ENCODE measurements at regions not wholly inside any gene's neighbourhood (a gene's known extent, or its start where the extent isn't known, plus 50 kb on each side); places are given as distances from the start of the nearest gene placed in this dataset.

GRCh38 chr11:70727899-70728620, 329.7 kb downstream of the CTTN start:
- Mint-ChIP-seq H3K4me3 (no peak overlapping the region), H3K36me3 (ENCODE audit: low read depth) (no peaks in the 10 kb centered on the region), H3K4me1 (ENCODE audit: low read depth) (no peaks in the 10 kb centered on the region), H3K27ac (no peak overlapping the region), H3K9me3 (no peaks in the 10 kb centered on the region), H3K27me3 (peaks cover 5% of the 10 kb centered on the region)
- intact Hi-C loops (cut with micrococcal nuclease) = no loop called here

GRCh38 chr11:70729949-70730348, 331.6 kb downstream of the CTTN start:
- Mint-ChIP-seq H3K36me3 (ENCODE audit: low read depth) (no peaks in the 10 kb centered on the region), H3K27me3 (no peaks in the 10 kb centered on the region), H3K27ac (no peak overlapping the region), H3K9me3 (no peaks in the 10 kb centered on the region), H3K4me3 (no peak overlapping the region), H3K4me1 (ENCODE audit: low read depth) (no peaks in the 10 kb centered on the region)
- intact Hi-C loops (cut with micrococcal nuclease) = no loop called here

- Mint-ChIP-seq H3K27ac (no peak overlapping the region), H3K27me3 (no peaks in the 10 kb centered on the region), H3K9me3 (no peaks in the 10 kb centered on the region), H3K4me1 (ENCODE audit: low read depth) (no peaks in the 10 kb centered on the region), H3K4me3 (no peak overlapping the region), H3K36me3 (ENCODE audit: low read depth) (no peaks in the 10 kb centered on the region)
- intact Hi-C loops (cut with micrococcal nuclease) = no loop called here
These were observed 332.1 kb downstream of the CTTN start for GRCh38 chr11:70730411-70730810.

- no peaks in the 10 kb centered on the region for H3K4me1 Mint-ChIP-seq (ENCODE audit: low read depth)
- H3K4me3 Mint-ChIP-seq = no peak overlapping the region
- H3K27me3 Mint-ChIP-seq = no peaks in the 10 kb centered on the region
- no peaks in the 10 kb centered on the region for H3K36me3 Mint-ChIP-seq (ENCODE audit: low read depth)
- no peak overlapping the region for H3K27ac Mint-ChIP-seq
- no peaks in the 10 kb centered on the region for H3K9me3 Mint-ChIP-seq
- intact Hi-C loops (cut with micrococcal nuclease) = no loop called here
These were observed 333.1 kb downstream of the CTTN start for GRCh38 chr11:70731271-70732022.

GRCh38 chr11:70732023-70732880, 333.9 kb downstream of the CTTN start:
- Mint-ChIP-seq H3K4me1 (ENCODE audit: low read depth) (no peaks in the 10 kb centered on the region), H3K27ac (no peak overlapping the region), H3K36me3 (ENCODE audit: low read depth) (no peaks in the 10 kb centered on the region), H3K4me3 (no peak overlapping the region), H3K27me3 (no peaks in the 10 kb centered on the region), H3K9me3 (no peaks in the 10 kb centered on the region)
- intact Hi-C loops (cut with micrococcal nuclease) = no loop called here

- H3K4me3 Mint-ChIP-seq = no peak overlapping the region
- H3K27ac Mint-ChIP-seq = no peak overlapping the region
- intact Hi-C loops (cut with micrococcal nuclease) = no loop called here
- H3K27me3 Mint-ChIP-seq = no peaks in the 10 kb centered on the region
- H3K9me3 Mint-ChIP-seq = no peaks in the 10 kb centered on the region
- no peaks in the 10 kb centered on the region for H3K36me3 Mint-ChIP-seq (ENCODE audit: low read depth)
- no peaks in the 10 kb centered on the region for H3K4me1 Mint-ChIP-seq (ENCODE audit: low read depth)
These were observed 334.5 kb downstream of the CTTN start for GRCh38 chr11:70732881-70733196.

- H3K36me3 Mint-ChIP-seq (ENCODE audit: low read depth) = no peaks in the 10 kb centered on the region
- H3K4me1 Mint-ChIP-seq (ENCODE audit: low read depth) = no peaks in the 10 kb centered on the region
- intact Hi-C loops (cut with micrococcal nuclease) = no loop called here
- H3K27ac Mint-ChIP-seq = no peak overlapping the region
- no peaks in the 10 kb centered on the region for H3K9me3 Mint-ChIP-seq
- H3K27me3 Mint-ChIP-seq = no peaks in the 10 kb centered on the region
- H3K4me3 Mint-ChIP-seq = no peak overlapping the region
These were observed 335.3 kb downstream of the CTTN start for GRCh38 chr11:70733327-70734325.

GRCh38 chr11:70734379-70734778, 336.1 kb downstream of the CTTN start:
- intact Hi-C loops (cut with micrococcal nuclease) = no loop called here
- Mint-ChIP-seq H3K9me3 (no peaks in the 10 kb centered on the region), H3K27me3 (no peaks in the 10 kb centered on the region)

GRCh38 chr11:70734911-70735310, 336.6 kb downstream of the CTTN start:
- Mint-ChIP-seq H3K36me3 (ENCODE audit: low read depth) (no peaks in the 10 kb centered on the region), H3K9me3 (no peaks in the 10 kb centered on the region), H3K4me3 (no peak overlapping the region), H3K27ac (no peak overlapping the region), H3K4me1 (ENCODE audit: low read depth) (no peaks in the 10 kb centered on the region), H3K27me3 (no peaks in the 10 kb centered on the region)
- intact Hi-C loops (cut with micrococcal nuclease) = no loop called here

More at GRCh38 chr11:70734379-70734778, 336.1 kb downstream of the CTTN start:
- no peak overlapping the region for H3K4me3 Mint-ChIP-seq
- no peaks in the 10 kb centered on the region for H3K36me3 Mint-ChIP-seq (ENCODE audit: low read depth)
- H3K27ac Mint-ChIP-seq = no peak overlapping the region
- no peaks in the 10 kb centered on the region for H3K4me1 Mint-ChIP-seq (ENCODE audit: low read depth)

- intact Hi-C loops (cut with micrococcal nuclease) = no loop called here
- H3K27ac Mint-ChIP-seq = no peak overlapping the region
- no peaks in the 10 kb centered on the region for H3K9me3 Mint-ChIP-seq
- no peaks in the 10 kb centered on the region for H3K36me3 Mint-ChIP-seq (ENCODE audit: low read depth)
- H3K4me3 Mint-ChIP-seq = no peak overlapping the region
- H3K27me3 Mint-ChIP-seq = no peaks in the 10 kb centered on the region
- H3K4me1 Mint-ChIP-seq (ENCODE audit: low read depth) = no peaks in the 10 kb centered on the region
These were observed 337.6 kb downstream of the CTTN start for GRCh38 chr11:70735976-70736375.

- no peak overlapping the region for H3K4me3 Mint-ChIP-seq
- no peaks in the 10 kb centered on the region for H3K27me3 Mint-ChIP-seq
- intact Hi-C loops (cut with micrococcal nuclease) = no loop called here
- H3K4me1 Mint-ChIP-seq (ENCODE audit: low read depth) = no peaks in the 10 kb centered on the region
- no peak overlapping the region for H3K27ac Mint-ChIP-seq
- H3K36me3 Mint-ChIP-seq (ENCODE audit: low read depth) = no peaks in the 10 kb centered on the region
- no peaks in the 10 kb centered on the region for H3K9me3 Mint-ChIP-seq
These were observed 338.1 kb downstream of the CTTN start for GRCh38 chr11:70736461-70736860.

- H3K36me3 Mint-ChIP-seq (ENCODE audit: low read depth) = no peaks in the 10 kb centered on the region
- no peaks in the 10 kb centered on the region for H3K4me1 Mint-ChIP-seq (ENCODE audit: low read depth)
- no peaks in the 10 kb centered on the region for H3K9me3 Mint-ChIP-seq
- H3K27ac Mint-ChIP-seq = no peak overlapping the region
- H3K4me3 Mint-ChIP-seq = no peak overlapping the region
- intact Hi-C loops (cut with micrococcal nuclease) = no loop called here
- no peaks in the 10 kb centered on the region for H3K27me3 Mint-ChIP-seq
These were observed 338.8 kb downstream of the CTTN start for GRCh38 chr11:70736937-70737640.
